HG03064 (cell line): ENCODE measurements at regions not wholly inside any gene's neighbourhood (a gene's known extent, or its start where the extent isn't known, plus 50 kb on each side); places are given as distances from the start of the nearest gene placed in this dataset.

Source experiments
- ATAC-seq: cut with Tn5 transposase; IDR thresholded peaks from one replicate; pipeline ENCODE4 v1.9.1; 2021; ENCODE audit warnings: low read depth; ENCODE audit not compliant: unreplicated experiment

DNA sequence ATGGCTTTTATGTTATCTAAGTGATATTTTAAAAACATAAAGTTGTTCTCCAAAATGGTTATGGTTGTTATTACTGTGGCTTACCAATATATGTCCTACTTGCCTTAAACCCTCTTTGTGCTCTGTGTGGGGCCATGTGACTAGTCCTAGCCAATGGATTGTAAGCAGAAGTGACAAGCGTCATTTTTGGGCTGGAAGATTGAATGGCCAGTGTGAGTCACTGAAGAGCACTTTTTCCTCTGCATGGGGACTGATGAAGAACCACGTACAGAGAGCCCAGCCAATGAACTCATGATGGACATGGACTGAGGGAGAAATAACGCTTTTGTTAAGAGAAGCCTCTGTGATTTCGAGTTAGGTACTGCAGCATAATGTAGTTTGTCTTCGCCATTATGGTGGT is 332.7 kb downstream of the EDEM1 start:
- no peak for ATAC-seq

DNA sequence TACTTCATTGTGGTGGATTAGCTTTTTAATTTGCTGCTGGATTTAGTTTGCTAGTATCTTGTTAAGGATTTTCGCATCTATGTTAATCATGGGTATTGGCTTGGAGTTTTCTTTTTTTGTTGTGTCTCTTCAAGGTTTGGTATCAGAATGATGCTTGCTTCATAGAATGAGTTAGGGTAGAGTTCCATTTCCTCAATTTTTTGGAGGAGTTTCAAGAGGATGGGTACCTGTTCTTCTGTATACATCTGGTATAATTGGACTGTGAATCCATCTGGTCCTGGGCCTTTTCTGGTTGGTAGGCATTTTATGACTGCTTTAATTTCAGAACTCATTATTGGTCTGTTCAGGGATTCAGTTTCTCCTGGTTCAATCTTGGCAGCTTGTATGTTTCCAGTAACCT is 335.6 kb downstream of the EDEM1 start:
- ATAC-seq: no peak

DNA sequence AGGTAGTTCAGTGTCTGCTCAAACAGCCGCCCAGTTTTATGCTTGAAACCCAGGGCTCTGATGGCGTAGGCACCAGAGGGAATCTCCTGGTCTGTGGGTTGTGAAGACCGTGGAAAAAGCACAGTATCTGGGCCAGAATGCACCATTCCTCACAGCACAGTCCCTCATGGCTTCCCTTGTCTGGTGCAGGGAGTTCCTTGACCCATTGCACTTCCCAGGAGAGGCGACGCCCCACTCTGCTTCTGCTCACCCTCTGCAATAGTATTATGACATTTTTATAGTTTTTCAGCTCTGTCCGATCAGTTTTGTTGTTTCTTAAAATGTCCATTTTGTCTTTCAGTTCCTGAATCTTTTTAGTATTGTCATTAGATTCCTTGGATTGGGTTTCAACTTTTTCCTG is 343.5 kb downstream of the EDEM1 start:
- no peak for ATAC-seq

DNA sequence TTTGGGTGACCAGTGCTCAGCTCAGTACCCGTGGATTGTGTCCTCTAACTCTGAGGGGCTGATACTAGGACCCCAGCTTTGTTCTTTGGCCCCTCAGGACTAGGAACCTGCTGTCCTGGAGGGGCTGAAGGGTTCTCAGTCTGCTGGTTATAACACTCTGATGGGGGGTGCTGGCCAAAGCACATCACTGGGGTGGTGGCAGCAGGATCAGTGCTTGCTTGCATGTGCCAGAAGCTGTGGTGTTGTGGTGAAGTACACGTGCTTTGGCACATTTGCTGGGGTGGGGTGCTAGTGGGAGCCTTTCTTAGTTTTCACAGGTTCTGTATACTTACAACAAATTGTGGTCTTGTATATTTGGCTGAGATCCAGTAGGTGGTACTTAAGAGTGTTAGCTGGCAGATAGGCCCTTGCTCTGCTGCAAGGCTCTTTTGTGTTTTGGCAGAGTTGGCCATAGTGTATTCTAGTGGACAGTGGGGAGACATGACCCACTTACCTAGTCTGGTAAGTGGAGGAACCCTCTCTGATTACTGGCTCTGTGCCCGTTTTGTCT is 344.3 kb downstream of the EDEM1 start:
- no peak for ATAC-seq

DNA sequence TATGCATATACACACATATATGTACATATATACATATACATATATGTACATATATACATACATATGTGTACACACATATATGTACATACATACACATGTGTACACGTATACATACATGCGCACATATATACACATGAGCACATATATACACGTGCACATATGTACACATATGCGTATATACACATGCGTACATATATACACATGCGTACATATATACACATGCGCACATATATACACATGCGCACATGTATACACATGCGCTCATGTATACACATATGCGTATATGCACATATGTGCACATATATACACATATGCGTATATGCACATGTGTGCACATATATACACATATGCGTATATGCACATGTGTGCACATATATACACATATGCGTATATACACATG is 353.0 kb downstream of the EDEM1 start:
- no peak for ATAC-seq

DNA sequence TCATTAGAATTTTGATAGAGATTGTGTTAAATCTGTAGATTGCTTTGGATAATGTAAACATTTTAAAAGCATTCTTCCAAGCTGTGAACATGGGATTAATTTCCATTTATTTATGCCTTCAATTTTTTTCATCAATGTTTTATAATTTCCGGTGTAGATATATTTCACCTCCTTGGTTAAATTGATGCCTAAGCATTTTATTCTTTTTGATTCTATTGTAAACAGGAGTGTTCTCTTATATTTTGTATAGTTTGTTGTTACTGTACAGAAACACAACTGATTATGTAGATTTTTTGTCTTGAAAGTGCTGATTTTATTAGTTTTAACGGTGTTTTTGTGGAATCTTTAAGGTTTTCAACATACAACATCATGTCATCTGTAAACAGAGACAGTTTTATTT is 355.0 kb downstream of the EDEM1 start:
- no peak for ATAC-seq

DNA sequence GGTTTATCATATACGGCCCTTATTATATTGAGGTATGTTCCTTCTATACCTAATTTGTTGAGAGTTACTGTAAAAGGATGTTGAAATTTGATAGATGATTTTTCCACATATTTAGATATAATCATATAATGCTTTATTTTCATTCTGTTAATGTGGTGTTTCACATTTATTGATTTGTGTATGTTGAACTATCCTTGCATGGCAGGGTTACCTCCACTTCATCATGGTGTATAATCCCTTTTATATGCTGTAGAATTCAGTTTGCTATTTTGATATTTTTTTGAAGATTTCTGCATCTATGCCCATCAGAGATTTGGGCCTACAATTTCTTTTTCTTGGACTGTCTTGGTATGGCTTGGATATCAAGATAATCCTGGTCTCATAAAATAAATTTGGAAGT is 355.5 kb downstream of the EDEM1 start:
- no peak for ATAC-seq

DNA sequence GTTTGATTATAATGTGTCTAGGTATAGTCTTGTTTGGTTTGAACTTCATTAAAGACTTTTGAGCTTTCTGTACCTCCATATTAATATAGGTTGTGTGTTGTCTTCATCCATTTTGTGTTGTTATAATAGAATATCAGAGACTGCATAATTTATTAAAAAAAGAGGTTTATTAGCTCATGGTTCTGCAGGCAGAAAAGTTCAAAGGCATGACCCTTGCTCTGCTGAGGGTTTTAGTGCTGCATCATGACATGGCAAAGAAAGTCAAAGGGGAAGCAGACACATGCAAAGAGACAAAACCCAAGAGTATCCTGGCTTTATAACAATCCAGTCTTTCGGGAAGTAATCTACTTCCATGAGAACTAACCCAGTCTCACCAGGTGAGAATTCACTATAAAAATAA is 358.2 kb downstream of the EDEM1 start:
- ATAC-seq: no peak

DNA sequence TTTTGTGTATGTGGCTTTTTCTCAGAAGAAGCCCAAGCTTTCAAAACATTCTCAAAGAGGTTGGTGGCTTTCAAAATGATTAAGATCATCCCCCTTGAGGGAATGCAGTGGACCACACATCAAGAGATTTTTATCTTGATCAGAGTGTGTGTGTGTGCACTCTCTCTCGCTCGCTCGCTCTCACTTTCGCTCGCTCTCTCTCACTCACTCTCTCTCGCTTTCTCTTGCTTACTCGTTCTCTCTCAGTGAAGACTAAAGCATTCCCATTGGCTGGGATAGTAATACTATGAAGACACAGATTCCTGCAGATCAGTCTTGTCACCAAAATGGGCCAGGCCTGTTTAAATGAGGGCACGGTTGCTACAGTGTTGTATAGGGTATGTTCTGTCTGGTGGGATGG is 365.7 kb downstream of the EDEM1 start:
- ATAC-seq: no peak

DNA sequence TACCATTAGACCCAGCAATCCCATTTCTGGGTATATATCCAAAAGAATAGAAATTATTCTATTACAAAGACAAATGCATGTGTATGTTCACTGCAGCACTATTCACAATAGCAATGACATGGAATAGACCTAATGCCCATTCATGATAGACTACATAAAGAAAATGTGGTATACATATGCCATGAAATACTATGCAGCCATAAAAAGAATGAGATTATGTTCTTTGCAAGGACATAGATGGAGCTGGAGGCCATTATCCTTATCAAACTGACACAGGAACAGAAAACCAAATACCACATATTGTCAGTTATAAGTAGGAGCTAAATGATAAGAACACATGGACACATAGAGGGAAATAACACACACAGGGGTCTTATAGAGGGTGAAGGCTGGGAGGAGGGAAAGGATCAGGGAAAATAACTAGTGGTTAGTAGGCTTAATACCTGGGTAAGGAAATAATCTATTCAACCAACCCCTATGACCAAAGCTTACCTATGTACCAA is 366.8 kb downstream of the EDEM1 start:
- ATAC-seq: no peak

DNA sequence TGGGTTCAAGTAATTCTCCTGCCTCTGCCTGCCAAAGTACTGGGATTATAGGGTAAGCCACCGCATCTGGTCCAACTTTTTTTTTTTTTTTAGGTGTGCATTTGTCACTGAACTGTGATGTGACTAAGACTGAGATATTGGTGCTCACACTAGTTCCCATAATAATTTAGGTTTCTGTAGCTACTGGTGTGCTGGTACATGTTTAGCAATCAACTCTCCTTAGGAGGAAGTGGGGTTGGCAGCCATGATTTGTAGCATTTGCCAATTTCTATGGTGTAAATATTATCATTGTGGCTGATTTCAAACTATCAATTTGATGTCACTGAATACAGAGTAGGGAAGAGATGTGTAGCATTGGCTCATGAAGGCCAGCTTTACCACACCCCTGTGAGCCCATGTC is 372.7 kb downstream of the EDEM1 start:
- no peak for ATAC-seq

DNA sequence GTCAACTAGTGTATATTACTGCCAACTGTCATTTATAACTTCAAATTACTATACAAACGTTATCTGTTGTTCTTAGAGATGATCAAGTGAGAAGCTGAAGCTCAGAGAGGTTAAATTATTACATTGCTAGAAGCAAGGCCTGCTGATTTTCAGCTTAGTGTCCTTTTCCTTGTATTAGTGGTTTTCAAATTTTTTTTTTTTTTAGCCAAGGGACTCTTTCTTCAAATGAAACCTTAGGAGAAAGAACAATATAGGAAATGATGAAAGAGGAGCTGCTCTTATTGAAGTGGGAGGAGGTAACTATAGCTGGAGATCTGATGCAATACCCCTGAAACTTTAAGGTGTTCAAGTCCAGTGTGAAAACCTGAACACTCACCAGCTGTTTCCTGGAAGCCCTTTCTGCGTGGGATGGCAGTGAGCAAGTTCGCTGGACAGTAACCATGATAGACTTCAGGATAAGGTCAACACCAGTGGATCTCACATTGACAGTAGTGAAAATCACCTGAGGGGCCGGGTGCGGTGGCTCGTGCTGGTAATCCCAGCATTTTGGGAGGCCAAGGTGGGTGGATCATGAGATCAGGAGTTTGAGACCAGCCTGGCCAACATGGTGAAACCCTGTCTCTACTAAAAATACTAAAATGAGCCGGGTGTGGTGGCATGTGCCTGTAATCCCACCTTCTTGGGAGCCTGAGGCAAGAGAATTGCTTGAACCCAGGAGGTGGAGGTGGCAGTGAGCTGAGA is 376.2 kb downstream of the EDEM1 start:
- ATAC-seq: no peak

DNA sequence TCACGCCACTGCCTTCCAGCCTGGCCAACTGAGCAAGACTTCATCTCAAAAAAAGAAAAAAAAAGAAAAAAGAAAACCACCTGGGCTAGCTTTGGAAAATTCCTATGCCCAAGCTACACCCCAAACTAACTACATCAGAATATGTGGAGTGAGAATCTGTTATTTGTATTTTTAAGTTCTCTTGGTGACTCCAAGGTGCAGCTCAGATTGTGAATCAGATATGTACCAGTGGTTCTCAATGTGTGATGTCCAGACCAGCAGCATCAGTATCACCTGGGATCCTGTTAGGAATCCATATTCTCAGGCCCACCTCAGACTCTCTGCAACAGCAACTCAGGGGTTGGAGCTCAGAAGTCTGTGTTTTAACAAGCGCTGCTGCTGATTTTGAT is 376.8 kb downstream of the EDEM1 start:
- no peak for ATAC-seq

DNA sequence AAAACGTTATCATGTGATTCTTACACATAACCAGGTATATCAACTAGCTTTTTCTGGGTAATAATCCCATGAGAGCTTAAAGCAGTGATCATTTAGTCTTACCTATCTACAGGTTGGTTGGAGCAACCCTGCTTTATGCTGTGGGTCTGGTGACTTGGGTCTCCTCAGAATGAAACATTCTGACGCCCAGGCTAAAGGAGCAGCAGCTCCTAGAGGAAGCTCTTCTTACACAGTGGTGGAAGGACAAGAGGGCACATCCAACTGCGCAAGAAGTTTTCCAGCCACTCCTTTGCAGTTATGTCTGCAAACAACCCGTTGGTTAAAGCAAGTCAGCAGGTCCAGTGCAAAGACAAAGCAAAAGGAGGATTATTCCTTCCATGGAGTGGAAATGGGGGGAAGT is 377.5 kb downstream of the EDEM1 start:
- no peak for ATAC-seq

DNA sequence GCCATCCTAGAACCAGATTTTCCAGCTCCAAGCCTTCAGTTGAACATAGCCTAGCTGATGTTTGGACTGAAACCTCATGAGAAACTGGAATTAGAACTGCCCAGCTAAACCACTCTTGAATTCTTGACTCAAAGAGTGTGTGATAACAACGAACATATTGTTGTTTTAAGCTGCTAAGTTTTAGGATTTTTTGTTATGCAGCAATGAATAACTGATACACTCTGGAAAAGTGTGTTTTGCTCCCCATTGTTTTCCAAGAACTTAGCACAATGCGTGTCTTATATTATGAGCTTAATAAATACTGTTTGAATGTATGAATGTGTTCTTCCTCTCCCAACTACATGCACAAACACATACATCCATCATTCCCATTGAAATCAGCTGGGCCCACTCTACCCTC is 379.6 kb downstream of the EDEM1 start:
- ATAC-seq: no peak

DNA sequence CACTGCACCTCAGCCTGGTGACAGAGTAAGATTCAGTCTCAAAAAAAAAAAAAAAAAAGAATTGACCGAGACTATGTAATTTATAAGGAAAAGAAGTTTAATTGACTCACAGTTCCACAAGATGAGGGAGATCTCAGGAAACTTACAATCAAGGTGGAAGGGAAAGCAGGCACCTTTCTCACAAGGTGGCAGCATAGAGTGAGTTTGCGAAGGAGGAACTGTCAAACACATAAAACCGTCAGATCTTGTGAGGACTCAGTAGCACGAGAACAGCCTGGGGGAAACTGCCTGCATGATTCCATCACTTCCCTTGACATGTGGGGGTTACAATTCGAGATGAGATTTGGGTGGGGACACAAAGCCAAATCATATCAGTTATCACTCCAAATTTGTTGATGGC is 380.9 kb downstream of the EDEM1 start:
- no peak for ATAC-seq

DNA sequence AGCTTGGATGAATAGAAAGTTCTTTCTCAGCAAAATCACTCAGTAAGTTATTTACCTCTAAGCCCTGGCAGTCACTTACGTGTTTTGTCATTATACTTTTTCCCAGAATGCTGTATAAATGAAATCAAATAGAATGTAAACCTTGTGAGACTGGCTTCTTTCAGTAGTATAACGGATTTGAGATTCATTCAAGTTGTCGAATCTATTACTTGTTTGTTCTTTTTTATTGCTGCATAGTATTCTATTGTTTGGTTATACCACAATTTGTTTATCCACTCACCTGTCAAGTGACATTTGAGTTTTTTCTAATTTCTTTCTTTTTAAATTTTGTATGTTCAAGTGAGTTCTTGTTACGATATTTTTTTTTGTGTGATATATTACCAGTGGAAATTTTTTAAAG is 381.6 kb downstream of the EDEM1 start:
- no peak for ATAC-seq

DNA sequence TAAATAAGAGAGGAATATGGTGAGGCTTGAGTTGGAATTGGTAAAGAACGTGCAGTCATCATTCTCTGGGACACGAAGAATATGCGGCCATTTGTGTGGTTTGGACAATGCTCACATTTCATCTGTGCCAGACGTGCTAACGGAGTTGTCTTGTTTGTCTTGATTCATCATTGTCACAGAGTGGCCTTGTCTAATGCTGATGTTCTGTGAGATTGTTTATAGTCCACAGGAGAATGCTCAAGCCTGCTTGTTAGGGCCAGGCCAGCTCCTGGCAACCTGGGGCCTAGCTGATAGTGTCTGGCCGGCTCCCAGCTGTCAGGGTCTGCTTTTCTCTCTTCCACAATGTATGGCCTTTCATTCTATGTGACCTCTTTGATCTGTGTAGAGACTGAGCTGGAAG is 384.7 kb downstream of the EDEM1 start:
- no peak for ATAC-seq

DNA sequence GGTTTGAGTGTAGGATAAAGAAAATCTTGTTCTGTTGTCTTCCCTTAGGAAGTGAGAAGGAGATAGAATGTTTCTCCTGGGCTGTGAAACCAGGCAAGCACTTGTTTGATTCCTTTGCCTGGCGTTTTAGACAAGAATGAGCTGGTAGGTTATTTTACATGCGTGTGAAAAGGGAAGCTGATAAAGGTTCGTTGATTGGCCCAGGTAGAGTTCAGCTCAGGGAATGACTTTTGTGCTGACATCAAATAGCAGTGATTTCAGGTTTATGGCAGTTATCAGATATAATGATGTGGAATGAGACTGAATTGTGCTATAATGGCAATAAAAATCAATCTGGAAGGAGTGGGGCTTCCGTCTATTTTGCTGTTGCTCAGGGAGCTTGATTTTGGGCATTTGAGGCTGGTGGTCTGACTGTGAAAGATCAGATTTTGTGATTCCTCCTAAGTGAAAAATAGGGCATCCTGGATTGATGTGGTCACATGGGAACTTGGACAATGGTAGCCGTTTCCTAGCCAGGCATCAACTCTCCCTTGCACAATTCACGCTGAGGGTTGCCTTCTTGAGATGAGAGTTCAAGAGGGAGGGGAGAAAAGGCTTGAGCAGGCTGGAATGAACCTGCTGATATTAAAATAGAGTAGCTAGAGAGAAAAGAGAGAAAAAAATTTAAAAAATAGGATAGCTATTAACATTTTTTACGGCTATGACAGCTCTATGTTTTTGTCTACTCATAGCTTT is 388.9 kb downstream of the EDEM1 start:
- no peak for ATAC-seq

DNA sequence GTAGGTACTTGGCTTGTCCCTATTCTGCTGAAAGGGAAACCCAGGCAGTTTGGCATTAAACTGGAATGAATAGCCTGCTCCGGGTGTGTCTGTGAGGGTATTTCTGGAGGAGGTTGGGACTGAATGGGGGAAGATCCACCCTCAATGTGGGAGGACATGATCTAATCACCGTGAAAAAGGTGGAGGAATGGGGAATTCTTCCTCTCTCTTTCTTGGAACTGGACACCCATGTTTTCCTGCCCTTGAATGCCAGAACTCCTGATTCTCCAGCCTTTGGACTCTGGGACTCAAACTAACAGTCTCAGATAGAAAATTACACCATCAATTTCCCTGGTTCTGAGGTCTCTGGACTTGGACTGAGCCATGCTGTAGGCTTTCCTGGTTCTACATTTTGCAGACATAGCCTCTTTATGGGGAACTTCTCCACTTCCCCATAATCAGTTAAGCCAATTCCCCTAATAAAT is 391.7 kb downstream of the EDEM1 start:
- ATAC-seq: no peak

DNA sequence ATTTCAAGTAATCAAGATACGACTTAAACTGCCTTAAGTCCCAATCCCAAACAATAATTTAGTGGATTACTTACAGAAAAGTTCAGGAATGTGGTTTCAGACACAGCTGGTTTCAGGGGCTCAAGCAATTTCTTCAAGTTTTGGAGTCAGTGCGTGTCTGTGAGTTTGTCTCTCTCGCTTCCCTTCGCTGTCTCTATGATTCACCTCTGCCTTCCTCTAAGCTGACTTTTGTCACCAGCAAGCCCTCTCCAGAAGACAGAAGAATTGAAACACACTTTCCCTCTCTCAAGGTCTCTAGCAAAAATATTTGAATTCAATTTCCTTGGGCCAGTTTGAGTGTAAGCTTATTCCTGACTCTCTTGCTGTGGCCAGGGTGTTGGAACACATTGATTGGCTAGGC is 392.4 kb downstream of the EDEM1 start:
- ATAC-seq: no peak

DNA sequence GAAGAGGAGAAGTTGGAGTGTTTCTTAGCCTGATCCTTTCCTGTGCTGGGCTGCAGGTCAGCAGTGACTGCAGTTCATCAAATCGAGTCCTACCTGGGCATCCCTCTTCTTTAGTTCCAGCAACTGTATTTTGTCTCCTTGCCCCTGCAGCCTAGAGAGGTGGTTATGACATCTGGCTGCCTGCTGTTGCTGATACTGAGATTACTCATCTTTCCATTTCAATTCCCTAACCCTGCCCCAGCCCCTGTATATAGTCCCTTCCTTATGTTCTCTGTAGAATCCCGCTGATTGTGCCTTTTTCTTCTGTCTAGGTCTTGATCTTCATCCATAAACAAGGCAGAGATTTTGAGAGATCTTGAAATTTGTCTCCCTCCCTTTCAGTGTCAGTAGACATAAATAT is 393.3 kb downstream of the EDEM1 start:
- ATAC-seq: no peak
